GM13976 (cell line): ENCODE measurements at regions not wholly inside any gene's neighbourhood (a gene's known extent, or its start where the extent isn't known, plus 50 kb on each side); places are given as distances from the start of the nearest gene placed in this dataset.

Experiments used
- DNase-seq: peaks from one replicate; pipeline ENCODE4 v3.0.0; 2012; ENCODE audit warnings: low spot score
- CTCF ChIP-seq: IDR thresholded peaks from 2 replicates; pipeline ENCODE4 v1.5.1; 2012; ENCODE audit warnings: borderline replicate concordance, mild to moderate bottlenecking; ENCODE audit not compliant: insufficient read depth; ENCODE audit errors: extremely low read depth, missing control alignments, control extremely low read depth
- in situ Hi-C: fragments of 300-500 bp; cut with MboI; formaldehyde crosslinking; loops from one replicate; pipeline ENCODE4 v1.12.0; 2022; ENCODE audit warnings: low sequenced_read_pairs, mixed read lengths, inconsistent platforms; ENCODE audit not compliant: unreplicated experiment

GRCh38 chr20:7463290-7463689, 477.0 kb downstream of the HAO1 start:
- TF ChIP-seq CTCF: no peak
- DNase-seq: no peak
- in situ Hi-C loops: no loop called here

- DNase-seq: no peak
- in situ Hi-C loops: no loop called here
These were observed 469.3 kb downstream of the HAO1 start for GRCh38 chr20:7470912-7471311.

GRCh38 chr20:7490288-7490687, 450.0 kb downstream of the HAO1 start:
- TF ChIP-seq CTCF: no peak
- in situ Hi-C loops: no loop called here
- DNase-seq: no peak

More at GRCh38 chr20:7470912-7471311, 469.3 kb downstream of the HAO1 start:
- no peak for TF ChIP-seq CTCF

GRCh38 chr20:7492257-7492656, 448.0 kb downstream of the HAO1 start:
- in situ Hi-C loops: no loop called here
- TF ChIP-seq CTCF: no peak
- DNase-seq: no peak

- in situ Hi-C loops: no loop called here
- DNase-seq: no peak
- no peak for TF ChIP-seq CTCF
These were observed 446.9 kb downstream of the HAO1 start for GRCh38 chr20:7493311-7493710.

- in situ Hi-C loops: no loop called here
- no peak for DNase-seq
These were observed 443.8 kb downstream of the HAO1 start for GRCh38 chr20:7496394-7496991.

More at GRCh38 chr20:7496394-7496991, 443.8 kb downstream of the HAO1 start:
- no peak for TF ChIP-seq CTCF
